ENCODE measurements at regions not wholly inside any gene's neighbourhood (a gene's known extent, or its start where the extent isn't known, plus 50 kb on each side); places are given as distances from the start of the nearest gene placed in this dataset.

DNA sequence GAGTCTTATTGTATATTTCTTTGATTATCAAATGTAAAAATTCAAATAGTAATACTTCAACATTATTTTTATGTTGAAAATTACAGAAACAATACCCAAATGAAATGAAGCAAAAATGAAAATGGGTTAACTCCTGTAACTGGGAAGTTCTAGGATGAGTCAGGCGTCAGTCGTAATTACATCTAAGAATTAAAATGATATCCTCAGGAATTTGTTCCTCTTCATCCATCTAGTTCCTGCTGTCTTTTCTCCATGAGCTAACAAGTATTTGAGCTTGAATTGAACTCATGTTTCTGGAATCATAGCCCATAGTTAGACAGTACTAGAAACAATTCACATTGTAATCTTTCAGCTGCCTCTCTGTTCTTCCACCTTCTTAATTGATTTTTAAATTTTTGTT lies 568.3 kb upstream of the TLE4 start:
- Histone ChIP-seq H3F3A (ENCODE audit: insufficient read depth) (no peaks in the 10 kb centered on the region), H3K27me3 (replicated peaks; ENCODE audit: insufficient read depth) (no peaks in the 10 kb centered on the region), H4K20me1 (ENCODE audit: insufficient read depth) (no peaks in the 10 kb centered on the region), H3K9me2 (ENCODE audit: insufficient read depth) (no peaks in the 10 kb centered on the region), H2AFZ (no peak overlapping the region), H3K9me3 (ENCODE audit: low read depth) (no peaks in the 10 kb centered on the region), H3K79me2 (ENCODE audit: insufficient read depth) (no peaks in the 10 kb centered on the region), H3K36me3 (ENCODE audit: low read depth) (no peaks in the 10 kb centered on the region), H3K4me3 (no peak overlapping the region), H3K9ac (no peak overlapping the region), H3K27ac (no peak overlapping the region), H3K4me2 (ENCODE audit: unreplicated experiment) (no peak overlapping the region), H3K4me1 (ENCODE audit: insufficient read depth) (no peaks in the 10 kb centered on the region)
- in situ Hi-C loops (cut with MboI) = no loop called here
- TF ChIP-seq EZH2phosphoT487 (IDR thresholded peaks at IDR 0.05; ENCODE audit: insufficient read depth, low read depth) (no peak), EZH2 (IDR thresholded peaks at IDR 0.05; ENCODE audit: insufficient read depth, poor library complexity, severe bottlenecking) (no peak)
- 39 to 58% methylated on average over 2 of the region's 2 CpGs for WGBS, 2 experiments (ENCODE audit: low coverage in 1 of 2, low lambda C conversion rate in 2 of 2, missing lambda C conversion rate in 2 of 2)
- DNase-seq = no peak

DNA sequence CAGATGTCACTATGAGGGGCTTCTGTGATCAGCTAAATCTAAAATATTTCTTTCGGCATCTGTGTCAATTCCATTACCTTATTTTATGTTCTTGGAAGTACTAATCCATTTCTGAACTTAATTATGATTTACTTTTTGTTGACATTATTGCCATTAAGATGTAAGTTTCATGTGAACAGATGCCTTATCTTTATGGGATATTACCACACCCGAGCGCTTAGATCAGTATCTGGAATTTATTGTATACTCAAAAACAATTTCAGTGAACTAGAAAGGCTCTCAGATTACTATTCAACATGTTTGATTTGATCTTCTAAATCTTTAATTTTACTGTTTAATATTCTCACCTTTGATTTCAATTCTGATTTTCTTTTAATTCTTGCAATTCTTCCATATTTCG lies 567.7 kb upstream of the TLE4 start:
- Histone ChIP-seq H4K20me1 (ENCODE audit: insufficient read depth) (no peaks in the 10 kb centered on the region), H2AFZ (no peak overlapping the region), H3K27me3 (replicated peaks; ENCODE audit: insufficient read depth) (no peaks in the 10 kb centered on the region), H3K9me3 (ENCODE audit: low read depth) (no peaks in the 10 kb centered on the region), H3F3A (ENCODE audit: insufficient read depth) (no peaks in the 10 kb centered on the region), H3K36me3 (ENCODE audit: low read depth) (no peaks in the 10 kb centered on the region), H3K9me2 (ENCODE audit: insufficient read depth) (no peaks in the 10 kb centered on the region), H3K9ac (no peak overlapping the region), H3K4me3 (no peak overlapping the region), H3K4me1 (ENCODE audit: insufficient read depth) (no peaks in the 10 kb centered on the region), H3K27ac (no peak overlapping the region), H3K79me2 (ENCODE audit: insufficient read depth) (no peaks in the 10 kb centered on the region), H3K4me2 (ENCODE audit: unreplicated experiment) (no peak overlapping the region)
- WGBS, 2 experiments (ENCODE audit: low coverage in 1 of 2, low lambda C conversion rate in 2 of 2, missing lambda C conversion rate in 2 of 2) = 92% methylated on average over 4 of the region's 4 CpGs
- no peak for DNase-seq
- in situ Hi-C loops (cut with MboI) = no loop called here
- TF ChIP-seq EZH2 (IDR thresholded peaks at IDR 0.05; ENCODE audit: insufficient read depth, poor library complexity, severe bottlenecking) = no peak

DNA sequence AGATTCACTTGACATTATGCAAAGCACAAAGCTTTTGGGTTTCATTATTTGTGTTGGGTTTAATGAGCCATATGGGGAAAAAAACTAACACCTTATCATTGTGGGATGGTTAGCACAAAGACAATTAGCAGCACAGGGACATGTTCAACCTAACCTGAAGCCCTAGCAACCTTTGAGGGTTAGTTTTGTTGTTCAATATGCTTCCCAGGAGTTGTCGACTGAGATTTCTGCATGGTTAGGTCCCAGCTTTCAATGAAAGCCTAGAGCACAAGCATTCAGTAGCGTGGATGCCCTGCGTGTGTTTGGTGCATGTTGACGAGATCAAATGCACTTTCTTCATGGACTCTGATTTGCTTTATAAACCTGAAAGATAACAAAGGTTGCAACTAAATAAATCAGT lies 565.2 kb upstream of the TLE4 start:
- H3K36me3 ChIP-seq (ENCODE audit: low read depth) = no peaks in the 10 kb centered on the region
- in situ Hi-C loops (cut with MboI) = no loop called here
- no peak overlapping the region for H2AFZ ChIP-seq
- H3K27ac ChIP-seq = no peak overlapping the region
- 85 to 88% methylated on average over 4 of the region's 4 CpGs for WGBS, 2 experiments (ENCODE audit: low coverage in 1 of 2, low lambda C conversion rate in 2 of 2, missing lambda C conversion rate in 2 of 2)
- peaks cover under 1% of the 10 kb centered on the region; the same call in 1 of the 2 replicates for H3K4me1 ChIP-seq (ENCODE audit: insufficient read depth)
- H3K9ac ChIP-seq = no peak overlapping the region
- H3K79me2 ChIP-seq (ENCODE audit: insufficient read depth) = no peaks in the 10 kb centered on the region
- no peaks in the 10 kb centered on the region for H4K20me1 ChIP-seq (ENCODE audit: insufficient read depth)
- H3K9me2 ChIP-seq (ENCODE audit: insufficient read depth) = 0 out of 2 replicates have a peak, but pooled peaks cover 4% of the 10 kb centered on the region
- H3K4me3 ChIP-seq = no peak overlapping the region
- no peaks in the 10 kb centered on the region for H3K27me3 ChIP-seq (replicated peaks; ENCODE audit: insufficient read depth)
- no peaks in the 10 kb centered on the region for H3F3A ChIP-seq (ENCODE audit: insufficient read depth)
- H3K4me2 ChIP-seq (ENCODE audit: unreplicated experiment) = no peak overlapping the region
- no peaks in the 10 kb centered on the region for H3K9me3 ChIP-seq (ENCODE audit: low read depth)
- TF ChIP-seq EZH2phosphoT487 (IDR thresholded peaks at IDR 0.05; ENCODE audit: insufficient read depth, low read depth) (no peak), EZH2 (IDR thresholded peaks at IDR 0.05; ENCODE audit: insufficient read depth, poor library complexity, severe bottlenecking) (no peak)
- no peak for DNase-seq

DNA sequence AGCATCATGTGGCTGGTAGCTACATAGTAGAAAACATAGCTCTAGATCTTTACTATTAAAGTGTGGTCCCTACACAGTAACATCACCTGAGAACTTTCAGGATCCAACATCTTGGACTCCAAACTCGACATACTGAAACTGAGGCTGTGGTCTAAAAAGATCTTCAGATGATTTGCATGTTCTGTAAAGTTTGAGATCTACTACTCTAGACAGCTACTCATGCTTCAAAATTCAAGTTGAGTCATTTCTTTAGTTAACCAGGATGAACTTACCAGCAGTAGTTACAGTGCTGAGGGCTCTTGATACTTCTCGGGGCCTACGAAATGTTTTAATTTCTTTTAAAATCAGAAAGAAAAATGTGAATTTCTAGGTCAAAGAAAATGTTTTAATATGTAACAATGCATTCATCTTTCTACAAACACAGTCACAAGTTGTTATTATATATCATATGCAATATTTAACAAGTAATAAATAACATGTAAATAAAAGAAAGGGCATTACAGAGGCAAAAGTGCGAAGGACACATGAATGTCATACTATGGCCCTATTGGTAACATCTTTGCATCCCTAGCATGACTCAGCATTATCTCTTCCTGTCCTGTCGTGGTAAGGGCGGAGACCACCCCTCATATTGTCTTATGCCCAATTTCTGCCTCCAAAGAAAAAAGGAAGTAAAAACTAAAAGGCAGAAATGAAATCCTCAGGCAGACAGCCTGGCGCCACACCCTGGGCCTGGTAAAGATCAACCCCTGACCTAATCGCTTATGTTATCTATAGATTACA lies 563.9 kb upstream of the TLE4 start:
- Histone ChIP-seq H3K4me2 (ENCODE audit: unreplicated experiment) (no peak overlapping the region), H3K27ac (no peak overlapping the region), H3K4me3 (no peak overlapping the region), H3K36me3 (ENCODE audit: low read depth) (no peaks in the 10 kb centered on the region), H3K9me3 (ENCODE audit: low read depth) (no peaks in the 10 kb centered on the region), H3K9ac (no peak overlapping the region), H3F3A (ENCODE audit: insufficient read depth) (peaks cover 13% of the 10 kb centered on the region), H4K20me1 (ENCODE audit: insufficient read depth) (no peaks in the 10 kb centered on the region), H3K79me2 (ENCODE audit: insufficient read depth) (no peaks in the 10 kb centered on the region), H3K27me3 (replicated peaks; ENCODE audit: insufficient read depth) (no peaks in the 10 kb centered on the region), H3K9me2 (ENCODE audit: insufficient read depth) (0 out of 2 replicates have a peak, but pooled peaks cover 4% of the 10 kb centered on the region), H3K4me1 (ENCODE audit: insufficient read depth) (peaks cover 13% of the 10 kb centered on the region), H2AFZ (no peak overlapping the region)
- WGBS, 2 experiments (ENCODE audit: low coverage in 1 of 2, low lambda C conversion rate in 2 of 2, missing lambda C conversion rate in 2 of 2) = 81 to 82% methylated on average over 8 of the region's 8 CpGs
- no peak for DNase-seq
- no peak for TF ChIP-seq EZH2 (IDR thresholded peaks at IDR 0.05; ENCODE audit: insufficient read depth, poor library complexity, severe bottlenecking)
- no peak for TF ChIP-seq EZH2phosphoT487 (IDR thresholded peaks at IDR 0.05; ENCODE audit: insufficient read depth, low read depth)
- in situ Hi-C loops (cut with MboI) = no loop called here

Data from GM23248 (cell line).